KMS-11 (cell line): ENCODE measurements at regions not wholly inside any gene's neighbourhood (a gene's known extent, or its start where the extent isn't known, plus 50 kb on each side); places are given as distances from the start of the nearest gene placed in this dataset.
A peak's percentile ranks its signal among the peaks of the same experiment; 100 is the strongest.

Experiments used
- H2AFZ ChIP-seq: fragments of 200-600 bp; sonication (generic); 2 replicates; pipeline ENCODE4 v1.6.1; 2016; ENCODE audit warnings: antibody characterized with exemption, mixed run types, low read depth
- H3K27ac ChIP-seq: fragments of 200-600 bp; sonication (generic); 2 replicates; pipeline ENCODE4 v1.6.1; 2016; ENCODE audit warnings: mild to moderate bottlenecking, mixed run types
- H3K27me3 ChIP-seq: fragments of 200-600 bp; sonication (generic); 2 replicates; pipeline ENCODE4 v1.6.1; 2017; ENCODE audit warnings: mild to moderate bottlenecking, low read depth, mixed run types, moderate library complexity; ENCODE audit not compliant: insufficient read depth
- H3K36me3 ChIP-seq: fragments of 200-600 bp; sonication (generic); 2 replicates; pipeline ENCODE4 v1.6.1; 2017; ENCODE audit warnings: mild to moderate bottlenecking, mixed run types; ENCODE audit not compliant: insufficient read depth
- H3K4me1 ChIP-seq: fragments of 200-600 bp; sonication (generic); 2 replicates; pipeline ENCODE4 v1.6.1; 2016; ENCODE audit warnings: mild to moderate bottlenecking, low read depth, mixed run types; ENCODE audit not compliant: poor library complexity, severe bottlenecking
- H3K4me2 ChIP-seq: fragments of 200-600 bp; sonication (generic); 2 replicates; pipeline ENCODE4 v1.7.0; 2016; ENCODE audit warnings: mild to moderate bottlenecking, mixed run types
- H3K4me3 ChIP-seq: fragments of 200-600 bp; sonication (generic); IDR thresholded peaks from 2 replicates; pipeline ENCODE4 v1.6.1; 2017; ENCODE audit warnings: low read depth, low read length, mixed read lengths; ENCODE audit not compliant: insufficient read depth
- H3K79me2 ChIP-seq: fragments of 200-600 bp; sonication (generic); 2 replicates; pipeline ENCODE4 v1.6.1; 2016; ENCODE audit warnings: low read depth, mixed run types; ENCODE audit not compliant: insufficient read depth
- H3K9ac ChIP-seq: fragments of 200-600 bp; sonication (generic); 2 replicates; pipeline ENCODE4 v1.6.1; 2016; ENCODE audit warnings: mild to moderate bottlenecking, mixed run types
- H4K20me1 ChIP-seq: fragments of 200-600 bp; sonication (generic); 2 replicates; pipeline ENCODE4 v1.6.1; 2016; ENCODE audit warnings: mild to moderate bottlenecking, mixed run types; ENCODE audit not compliant: insufficient read depth
- CTCF ChIP-seq: fragments of 200-600 bp; sonication (generic); conservative IDR thresholded peaks from 2 replicates; pipeline ENCODE4 v1.6.1; 2017; ENCODE audit warnings: low read depth, mild to moderate bottlenecking, antibody characterized with exemption, low read length, moderate library complexity, mixed read lengths

- H4K20me1 ChIP-seq: no peaks in the 10 kb centered on the region
- H3K4me3 ChIP-seq: no peak overlapping the region
- peak overlapping the region; percentile 69; the same call in 1 of the 2 replicates for H2AFZ ChIP-seq
- TF ChIP-seq CTCF: no peak
- H3K4me2 ChIP-seq: peak overlapping the region; percentile 72
- no peaks in the 10 kb centered on the region for H3K27me3 ChIP-seq
- H3K79me2 ChIP-seq: no peaks in the 10 kb centered on the region
- H3K27ac ChIP-seq: peak overlapping the region; percentile 88
- peaks cover 80% of the 10 kb centered on the region for H3K4me1 ChIP-seq
- H3K9ac ChIP-seq: peak overlapping the region; percentile 34; the same call in 1 of the 2 replicates
- H3K36me3 ChIP-seq: no peaks in the 10 kb centered on the region
These were observed 318.4 kb downstream of the TXNL1 start for GRCh38 chr18:56319953-56320352.

- H3K4me2 ChIP-seq: no peak overlapping the region
- H2AFZ ChIP-seq: no peak overlapping the region
- H3K27ac ChIP-seq: no peak overlapping the region
- no peaks in the 10 kb centered on the region for H4K20me1 ChIP-seq
- H3K27me3 ChIP-seq: no peaks in the 10 kb centered on the region
- peaks cover 76% of the 10 kb centered on the region for H3K4me1 ChIP-seq
- TF ChIP-seq CTCF: no peak
- no peak overlapping the region for H3K4me3 ChIP-seq
- H3K79me2 ChIP-seq: no peaks in the 10 kb centered on the region
- no peaks in the 10 kb centered on the region for H3K36me3 ChIP-seq
- H3K9ac ChIP-seq: no peak overlapping the region
These were observed 321.7 kb downstream of the TXNL1 start for GRCh38 chr18:56316727-56317126.

GRCh38 chr18:56315363-56315762 is 323.0 kb downstream of the TXNL1 start:
- Histone ChIP-seq H3K9ac (no peak overlapping the region), H3K36me3 (no peaks in the 10 kb centered on the region), H2AFZ (no peak overlapping the region), H3K4me1 (peaks cover 63% of the 10 kb centered on the region), H3K79me2 (no peaks in the 10 kb centered on the region), H3K27ac (no peak overlapping the region), H3K27me3 (no peaks in the 10 kb centered on the region), H3K4me3 (no peak overlapping the region), H3K4me2 (no peak overlapping the region), H4K20me1 (no peaks in the 10 kb centered on the region)
- no peak for TF ChIP-seq CTCF

- H3K36me3 ChIP-seq: no peaks in the 10 kb centered on the region
- no peak overlapping the region for H3K4me3 ChIP-seq
- no peaks in the 10 kb centered on the region for H4K20me1 ChIP-seq
- no peak overlapping the region for H3K4me2 ChIP-seq
- no peak overlapping the region for H3K9ac ChIP-seq
- peaks cover 61% of the 10 kb centered on the region for H3K4me1 ChIP-seq
- H3K27me3 ChIP-seq: no peaks in the 10 kb centered on the region
- H3K27ac ChIP-seq: no peak overlapping the region
- H2AFZ ChIP-seq: no peak overlapping the region
- no peaks in the 10 kb centered on the region for H3K79me2 ChIP-seq
- TF ChIP-seq CTCF: peak; percentile 31; the same call in 1 of the 2 replicates
These were observed 324.0 kb downstream of the TXNL1 start for GRCh38 chr18:56314396-56314795.
